Liver (tissue), 3 donors: ENCODE measurements at regions not wholly inside any gene's neighbourhood (a gene's known extent, or its start where the extent isn't known, plus 50 kb on each side); places are given as distances from the start of the nearest gene placed in this dataset.

Source experiments
- ATF3 ChIP-seq: IDR thresholded peaks from 2 replicates; pipeline ENCODE4 v1.6.1; 2016; ENCODE audit warnings: antibody characterized with exemption
- EGR1 ChIP-seq, 2 donors: IDR thresholded peaks; 2 replicates each; pipeline ENCODE4 v1.6.1; 2016 to 2018; ENCODE audit warnings: antibody characterized with exemption in 2 of 2, low read depth in 2 of 2
- GABPA ChIP-seq, 2 donors: IDR thresholded peaks in 1 of 2; conservative IDR thresholded peaks in 1 of 2; 2 replicates each; pipeline ENCODE4 v1.6.1; 2016; ENCODE audit warnings: antibody characterized with exemption in 2 of 2, mild to moderate bottlenecking in 1 of 2, moderate library complexity in 1 of 2
- RAD21 ChIP-seq, 2 donors: IDR thresholded peaks; 2 replicates each; pipeline ENCODE4 v1.6.1; 2016; ENCODE audit warnings: antibody characterized with exemption in 2 of 2, mild to moderate bottlenecking in 2 of 2
- RXRA ChIP-seq, 2 donors: IDR thresholded peaks; 2 replicates each; pipeline ENCODE4 v1.6.1; 2017 to 2018; ENCODE audit warnings: antibody characterized with exemption in 2 of 2, mild to moderate bottlenecking in 1 of 2
- TAF1 ChIP-seq: conservative IDR thresholded peaks from 2 replicates; pipeline ENCODE4 v1.6.1; 2016; ENCODE audit warnings: antibody characterized with exemption, mild to moderate bottlenecking
- YY1 ChIP-seq: IDR thresholded peaks from 2 replicates; pipeline ENCODE4 v1.6.1; 2016; ENCODE audit warnings: antibody characterized with exemption, mild to moderate bottlenecking
- TF ChIP-seq, protein P1 (sequence below): IDR thresholded peaks from 2 replicates; pipeline ENCODE4 v1.6.1; 2016; ENCODE audit warnings: antibody characterized with exemption
- TF ChIP-seq, protein P2 (sequence below): fragments of 150-350 bp; IDR thresholded peaks from 2 replicates; pipeline ENCODE4 v1.5.1; 2017; ENCODE audit warnings: improper control_type of control experiment, low read depth, low read length; ENCODE audit not compliant: missing input control
- donor health status: healthy.
- donor health status: healthy.

GRCh38 chr17:52666264-52666663, 507.8 kb upstream of the CA10 start:
- TF ChIP-seq, protein P1, sequence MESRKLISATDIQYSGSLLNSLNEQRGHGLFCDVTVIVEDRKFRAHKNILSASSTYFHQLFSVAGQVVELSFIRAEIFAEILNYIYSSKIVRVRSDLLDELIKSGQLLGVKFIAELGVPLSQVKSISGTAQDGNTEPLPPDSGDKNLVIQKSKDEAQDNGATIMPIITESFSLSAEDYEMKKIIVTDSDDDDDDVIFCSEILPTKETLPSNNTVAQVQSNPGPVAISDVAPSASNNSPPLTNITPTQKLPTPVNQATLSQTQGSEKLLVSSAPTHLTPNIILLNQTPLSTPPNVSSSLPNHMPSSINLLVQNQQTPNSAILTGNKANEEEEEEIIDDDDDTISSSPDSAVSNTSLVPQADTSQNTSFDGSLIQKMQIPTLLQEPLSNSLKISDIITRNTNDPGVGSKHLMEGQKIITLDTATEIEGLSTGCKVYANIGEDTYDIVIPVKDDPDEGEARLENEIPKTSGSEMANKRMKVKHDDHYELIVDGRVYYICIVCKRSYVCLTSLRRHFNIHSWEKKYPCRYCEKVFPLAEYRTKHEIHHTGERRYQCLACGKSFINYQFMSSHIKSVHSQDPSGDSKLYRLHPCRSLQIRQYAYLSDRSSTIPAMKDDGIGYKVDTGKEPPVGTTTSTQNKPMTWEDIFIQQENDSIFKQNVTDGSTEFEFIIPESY: no peak
- TF ChIP-seq, protein P2, sequence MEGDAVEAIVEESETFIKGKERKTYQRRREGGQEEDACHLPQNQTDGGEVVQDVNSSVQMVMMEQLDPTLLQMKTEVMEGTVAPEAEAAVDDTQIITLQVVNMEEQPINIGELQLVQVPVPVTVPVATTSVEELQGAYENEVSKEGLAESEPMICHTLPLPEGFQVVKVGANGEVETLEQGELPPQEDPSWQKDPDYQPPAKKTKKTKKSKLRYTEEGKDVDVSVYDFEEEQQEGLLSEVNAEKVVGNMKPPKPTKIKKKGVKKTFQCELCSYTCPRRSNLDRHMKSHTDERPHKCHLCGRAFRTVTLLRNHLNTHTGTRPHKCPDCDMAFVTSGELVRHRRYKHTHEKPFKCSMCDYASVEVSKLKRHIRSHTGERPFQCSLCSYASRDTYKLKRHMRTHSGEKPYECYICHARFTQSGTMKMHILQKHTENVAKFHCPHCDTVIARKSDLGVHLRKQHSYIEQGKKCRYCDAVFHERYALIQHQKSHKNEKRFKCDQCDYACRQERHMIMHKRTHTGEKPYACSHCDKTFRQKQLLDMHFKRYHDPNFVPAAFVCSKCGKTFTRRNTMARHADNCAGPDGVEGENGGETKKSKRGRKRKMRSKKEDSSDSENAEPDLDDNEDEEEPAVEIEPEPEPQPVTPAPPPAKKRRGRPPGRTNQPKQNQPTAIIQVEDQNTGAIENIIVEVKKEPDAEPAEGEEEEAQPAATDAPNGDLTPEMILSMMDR: no peak
- TF ChIP-seq ATF3: no peak
- TF ChIP-seq TAF1: no peak
- TF ChIP-seq EGR1 (IDR thresholded peaks at IDR 0.05; ENCODE audit: low read depth in 2 of 2): no peak
- TF ChIP-seq YY1: no peak
- no peak for TF ChIP-seq RAD21 (IDR thresholded peaks at IDR 0.05)
- no peak for TF ChIP-seq RXRA (IDR thresholded peaks at IDR 0.05)
- no peak for TF ChIP-seq GABPA (IDR thresholded peaks at IDR 0.05 in 1 of 2, conservative IDR thresholded peaks at IDR 0.05 in 1 of 2)
